Activated B cell treated with CpG ODN at 0.5 μM for 24 hours (primary cell): ENCODE measurements at regions not wholly inside any gene's neighbourhood (a gene's known extent, or its start where the extent isn't known, plus 50 kb on each side); places are given as distances from the start of the nearest gene placed in this dataset.
A peak's percentile ranks its signal among the peaks of the same experiment; 100 is the strongest.

Experiments
- ATAC-seq: fragments of 200-7000 bp; cut with Tn5 transposase; one replicate; pipeline ENCODE4 v1.10.0; 2021; ENCODE audit warnings: low read depth, mild to moderate bottlenecking, moderate library complexity
- CTCF ChIA-PET: fragments of 350-600 bp; sonication (Branson Sonifier 250); formaldehyde crosslinking; loops from one replicate; lab custom pipeline; 2021; ENCODE audit warnings: antibody characterized with exemption; lab: Charles Lee
- POLR2A ChIA-PET: fragments of 350-600 bp; sonication (Branson Sonifier 250); formaldehyde crosslinking; loops from one replicate; lab custom pipeline; 2021; ENCODE audit warnings: antibody characterized with exemption; lab: Charles Lee
- DNase-seq: peaks from one replicate; pipeline ENCODE4 v3.0.0; 2022
- H3K27ac Mint-ChIP-seq: one replicate; pipeline ENCODE4 v1.8.0; 2020; ENCODE audit warnings: mixed read lengths
- H3K27me3 Mint-ChIP-seq: one replicate; pipeline ENCODE4 v1.8.0; 2021; ENCODE audit warnings: mixed read lengths
- H3K36me3 Mint-ChIP-seq: one replicate; pipeline ENCODE4 v1.8.0; 2021; ENCODE audit warnings: low read depth, mixed read lengths
- H3K4me1 Mint-ChIP-seq: one replicate; pipeline ENCODE4 v1.8.0; 2021; ENCODE audit warnings: mixed read lengths
- H3K4me3 Mint-ChIP-seq: one replicate; pipeline ENCODE4 v1.8.0; 2020; ENCODE audit warnings: mild to moderate bottlenecking, mixed read lengths
- H3K9me3 Mint-ChIP-seq: one replicate; pipeline ENCODE4 v1.8.0; 2020; ENCODE audit warnings: mixed read lengths
- CTCF ChIP-seq: fragments of 200-600 bp; IDR thresholded peaks from one replicate; pipeline ENCODE4 v1.8.0; 2022; ENCODE audit warnings: antibody characterized with exemption, mild to moderate bottlenecking
- intact Hi-C: fragments of 100-400 bp; cut with micrococcal nuclease; formaldehyde crosslinking; loops from one replicate; pipeline ENCODE4 v1.15.1; 2024

GRCh38 chr10:61280303-61280702 is 172.9 kb downstream of the TMEM26 start:
- DNase-seq (no peak), ATAC-seq (no peak)
- intact Hi-C loops: loop anchor here (5.0 to 10.0 kb wide), 5 partner anchors 454 to 1166 kb away; no protein-coding TSS in a partner anchor
- no peak for TF ChIP-seq CTCF
- Mint-ChIP-seq H3K27me3 (peaks cover 11% of the 10 kb centered on the region), H3K4me1 (peaks cover 6% of the 10 kb centered on the region), H3K9me3 (no peaks in the 10 kb centered on the region), H3K36me3 (no peaks in the 10 kb centered on the region), H3K27ac (no peak overlapping the region), H3K4me3 (no peak overlapping the region)
- ChIA-PET CTCF (no interaction called here), POLR2A (no interaction called here)

GRCh38 chr10:61279400-61279799 is 173.8 kb downstream of the TMEM26 start:
- no peak overlapping the region for H3K27ac Mint-ChIP-seq
- ChIA-PET CTCF (no interaction called here), POLR2A (no interaction called here)
- no peak for TF ChIP-seq CTCF
- intact Hi-C loops: no loop called here
- peaks cover 6% of the 10 kb centered on the region for H3K4me1 Mint-ChIP-seq
- ATAC-seq (peak; percentile 21), DNase-seq (no peak)
- no peaks in the 10 kb centered on the region for H3K9me3 Mint-ChIP-seq
- H3K27me3 Mint-ChIP-seq: peaks cover 12% of the 10 kb centered on the region
- H3K36me3 Mint-ChIP-seq: no peaks in the 10 kb centered on the region
- H3K4me3 Mint-ChIP-seq: no peak overlapping the region

DNA sequence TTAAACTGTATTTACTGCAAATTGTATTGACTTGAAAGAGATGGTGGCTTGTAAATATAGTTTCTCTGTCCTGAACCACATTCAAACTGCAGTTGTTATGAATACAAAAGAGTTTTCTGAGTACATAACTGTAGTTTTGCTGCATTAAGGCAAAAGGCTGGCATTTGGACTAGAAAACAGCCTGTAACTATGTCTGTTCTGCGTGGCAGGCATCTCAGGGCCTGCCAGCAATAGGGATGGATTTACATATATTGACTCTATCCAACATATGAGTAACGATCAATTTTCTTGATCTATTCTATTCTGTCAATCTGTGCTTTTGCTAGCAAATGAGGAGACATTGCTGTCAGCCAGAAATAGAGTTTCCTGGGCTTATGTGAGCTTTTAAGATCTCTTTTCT is 174.6 kb downstream of the TMEM26 start:
- no peak for DNase-seq
- no peak for TF ChIP-seq CTCF
- H3K9me3 Mint-ChIP-seq: no peaks in the 10 kb centered on the region
- ChIA-PET POLR2A (no interaction called here), CTCF (no interaction called here)
- no peak overlapping the region for H3K27ac Mint-ChIP-seq
- H3K4me3 Mint-ChIP-seq: no peak overlapping the region
- peaks cover 4% of the 10 kb centered on the region for H3K4me1 Mint-ChIP-seq
- intact Hi-C loops: no loop called here
- peaks cover 15% of the 10 kb centered on the region for H3K27me3 Mint-ChIP-seq
- H3K36me3 Mint-ChIP-seq: no peaks in the 10 kb centered on the region
- no peak for ATAC-seq

DNA sequence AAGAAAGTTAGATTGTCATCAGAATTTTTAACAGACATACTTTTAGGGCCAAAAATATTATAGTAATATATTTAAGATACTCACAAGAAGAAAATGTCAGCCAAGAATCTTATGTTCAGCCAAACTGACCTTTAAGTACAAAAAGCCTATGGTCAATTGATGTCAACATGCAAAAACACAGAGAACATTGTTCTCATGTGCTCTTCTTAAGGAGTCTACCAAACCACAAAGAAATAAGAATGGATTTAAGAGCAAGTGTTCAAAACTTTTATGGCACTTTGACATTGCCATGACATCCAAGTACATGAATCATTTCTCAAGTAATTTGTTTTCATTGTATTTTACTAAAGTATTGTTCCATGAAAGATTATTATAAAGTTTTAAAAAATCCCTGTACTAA is 180.4 kb downstream of the TMEM26 start:
- ChIA-PET POLR2A (no interaction called here), CTCF (no interaction called here)
- ATAC-seq (no peak), DNase-seq (no peak)
- Mint-ChIP-seq H3K36me3 (no peaks in the 10 kb centered on the region), H3K27me3 (peaks cover 15% of the 10 kb centered on the region), H3K4me1 (no peaks in the 10 kb centered on the region), H3K4me3 (no peak overlapping the region), H3K9me3 (no peaks in the 10 kb centered on the region), H3K27ac (no peak overlapping the region)
- no peak for TF ChIP-seq CTCF
- intact Hi-C loops: no loop called here

GRCh38 chr10:61271127-61271780 is 181.9 kb downstream of the TMEM26 start:
- Mint-ChIP-seq H3K4me3 (no peak overlapping the region), H3K4me1 (no peaks in the 10 kb centered on the region), H3K27me3 (peaks cover 18% of the 10 kb centered on the region), H3K9me3 (no peaks in the 10 kb centered on the region), H3K36me3 (no peaks in the 10 kb centered on the region), H3K27ac (no peak overlapping the region)
- TF ChIP-seq CTCF: no peak
- intact Hi-C loops: no loop called here
- ATAC-seq (no peak), DNase-seq (no peak)
- ChIA-PET POLR2A (no interaction called here), CTCF (interaction anchor here (1.9 kb wide), 1 partner anchor 13 kb away, joined by 6 read pairs; no protein-coding TSS in a partner anchor)
